Mucosa of descending colon (tissue), 3 donors: ENCODE measurements at regions not wholly inside any gene's neighbourhood (a gene's known extent, or its start where the extent isn't known, plus 50 kb on each side); places are given as distances from the start of the nearest gene placed in this dataset.

ENCODE experiments used
- ATAC-seq: fragments of 200-7000 bp; cut with Tn5 transposase; one replicate; pipeline ENCODE4 v1.9.1; 2020; ENCODE audit warnings: mild to moderate bottlenecking, moderate library complexity
- DNase-seq, 3 donors: peaks; one replicate each; pipeline ENCODE4 v3.0.0-alpha.2; 2020
- H3K36me3 ChIP-seq: fragments of 200-600 bp; one replicate; pipeline ENCODE4 v1.8.0; 2021; ENCODE audit warnings: low read depth, mild to moderate bottlenecking
- H3K4me1 ChIP-seq: fragments of 200-600 bp; one replicate; pipeline ENCODE4 v1.8.0; 2021; ENCODE audit warnings: low read depth, mild to moderate bottlenecking
- H3K4me3 ChIP-seq: fragments of 200-600 bp; one replicate; pipeline ENCODE4 v1.8.0; 2021; ENCODE audit warnings: mild to moderate bottlenecking
- H3K9me3 ChIP-seq: fragments of 200-600 bp; one replicate; pipeline ENCODE4 v1.8.0; 2021; ENCODE audit warnings: mild to moderate bottlenecking
- intact Hi-C, 2 donors: fragments of 100-400 bp; cut with DNase I in 1 of 2; cut with micrococcal nuclease in 1 of 2; formaldehyde crosslinking; loops; one replicate each; pipeline versions ENCODE4 v1.11.0 to v1.11.1; 2022; cut with DNase I, micrococcal nuclease
- TF ChIP-seq, protein P1 (sequence below): fragments of 200-600 bp; IDR thresholded peaks from one replicate; pipeline ENCODE4 v1.8.0; 2022; ENCODE audit warnings: antibody characterized with exemption, mild to moderate bottlenecking
- donor health status: DM: no; HTN: no; CAD: no; lungs with moderate emphysema.
- donor health status: DM: no; HTN: no; CAD: no.
- donor health status: DM: no; HTN: yes; CAD: no.

DNA sequence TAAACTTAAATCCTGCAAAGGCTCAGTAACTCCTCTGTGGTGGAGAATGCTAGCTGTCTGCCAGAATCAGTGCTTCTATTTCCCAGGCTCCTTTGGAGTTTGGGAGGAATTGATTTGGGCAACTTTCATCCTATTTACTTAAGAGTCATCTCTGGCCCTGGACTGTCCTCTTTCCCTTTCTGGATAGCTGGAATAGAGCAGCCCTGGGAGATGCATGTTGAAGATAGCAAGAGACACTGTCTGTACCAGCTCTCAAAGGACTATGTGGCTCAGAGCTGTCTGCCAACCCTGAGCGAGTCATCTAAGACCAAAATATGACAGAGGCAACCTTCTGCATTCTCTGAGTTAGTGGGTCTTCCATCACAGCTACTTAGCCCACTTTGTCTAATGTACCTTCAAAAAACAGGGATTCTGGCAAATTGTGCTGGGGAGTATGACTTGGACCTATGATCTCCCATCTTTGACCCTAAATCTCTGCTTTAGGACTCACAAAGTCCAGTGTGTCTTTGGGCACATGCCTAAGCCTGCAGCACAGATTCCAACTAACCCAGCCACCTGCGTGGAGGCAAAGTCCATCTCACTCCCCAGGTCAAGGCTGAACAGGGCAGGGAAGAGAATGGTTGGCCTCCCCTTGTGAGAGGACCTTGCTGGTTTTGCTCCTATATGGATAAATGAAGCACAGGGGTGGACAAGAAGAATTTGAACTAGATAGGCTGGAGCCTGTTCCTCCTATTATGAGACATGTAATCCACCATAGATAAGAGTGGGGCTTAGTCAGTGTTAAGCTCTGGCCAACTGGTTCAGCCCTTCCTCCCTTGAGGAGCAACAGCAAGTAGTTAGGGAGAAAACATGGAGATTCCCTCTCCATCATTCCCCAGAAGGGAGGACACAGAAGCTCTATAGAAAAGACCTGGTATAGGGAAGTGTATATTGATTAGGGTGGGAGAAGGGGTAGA lies 99.1 kb upstream of the PELI1 start:
- Histone ChIP-seq H3K9me3 (no peaks in the 10 kb centered on the region), H3K4me3 (no peak overlapping the region), H3K4me1 (no peaks in the 10 kb centered on the region), H3K36me3 (no peaks in the 10 kb centered on the region)
- ATAC-seq (peak; percentile 79), DNase-seq (peak in 1 of 3 donors; percentile 37)
- intact Hi-C loops: no loop called here
- TF ChIP-seq, protein P1, sequence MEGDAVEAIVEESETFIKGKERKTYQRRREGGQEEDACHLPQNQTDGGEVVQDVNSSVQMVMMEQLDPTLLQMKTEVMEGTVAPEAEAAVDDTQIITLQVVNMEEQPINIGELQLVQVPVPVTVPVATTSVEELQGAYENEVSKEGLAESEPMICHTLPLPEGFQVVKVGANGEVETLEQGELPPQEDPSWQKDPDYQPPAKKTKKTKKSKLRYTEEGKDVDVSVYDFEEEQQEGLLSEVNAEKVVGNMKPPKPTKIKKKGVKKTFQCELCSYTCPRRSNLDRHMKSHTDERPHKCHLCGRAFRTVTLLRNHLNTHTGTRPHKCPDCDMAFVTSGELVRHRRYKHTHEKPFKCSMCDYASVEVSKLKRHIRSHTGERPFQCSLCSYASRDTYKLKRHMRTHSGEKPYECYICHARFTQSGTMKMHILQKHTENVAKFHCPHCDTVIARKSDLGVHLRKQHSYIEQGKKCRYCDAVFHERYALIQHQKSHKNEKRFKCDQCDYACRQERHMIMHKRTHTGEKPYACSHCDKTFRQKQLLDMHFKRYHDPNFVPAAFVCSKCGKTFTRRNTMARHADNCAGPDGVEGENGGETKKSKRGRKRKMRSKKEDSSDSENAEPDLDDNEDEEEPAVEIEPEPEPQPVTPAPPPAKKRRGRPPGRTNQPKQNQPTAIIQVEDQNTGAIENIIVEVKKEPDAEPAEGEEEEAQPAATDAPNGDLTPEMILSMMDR: no peak

DNA sequence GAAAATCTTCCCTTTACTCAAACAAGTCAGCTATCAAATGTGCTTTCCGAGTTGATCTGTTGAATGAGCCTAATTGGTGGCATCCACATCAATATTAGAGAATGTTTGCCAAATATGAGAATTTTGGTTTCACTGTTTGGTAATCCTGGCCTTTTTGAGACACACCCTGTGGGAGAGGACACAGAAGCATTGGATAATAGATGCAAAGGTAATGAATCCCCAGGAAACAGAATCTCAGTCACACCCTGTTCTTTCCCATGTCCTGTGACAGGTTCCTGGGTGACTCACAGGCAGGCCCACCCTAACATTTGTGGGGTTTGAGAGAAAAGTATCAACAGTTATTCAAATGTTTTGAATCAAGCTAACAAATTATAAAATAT lies 99.8 kb upstream of the PELI1 start:
- Histone ChIP-seq H3K9me3 (no peaks in the 10 kb centered on the region), H3K4me1 (no peaks in the 10 kb centered on the region), H3K4me3 (no peak overlapping the region), H3K36me3 (no peaks in the 10 kb centered on the region)
- TF ChIP-seq, protein P1: no peak
- intact Hi-C loops: no loop called here
- ATAC-seq (peak; percentile 86), DNase-seq (no peak)

DNA sequence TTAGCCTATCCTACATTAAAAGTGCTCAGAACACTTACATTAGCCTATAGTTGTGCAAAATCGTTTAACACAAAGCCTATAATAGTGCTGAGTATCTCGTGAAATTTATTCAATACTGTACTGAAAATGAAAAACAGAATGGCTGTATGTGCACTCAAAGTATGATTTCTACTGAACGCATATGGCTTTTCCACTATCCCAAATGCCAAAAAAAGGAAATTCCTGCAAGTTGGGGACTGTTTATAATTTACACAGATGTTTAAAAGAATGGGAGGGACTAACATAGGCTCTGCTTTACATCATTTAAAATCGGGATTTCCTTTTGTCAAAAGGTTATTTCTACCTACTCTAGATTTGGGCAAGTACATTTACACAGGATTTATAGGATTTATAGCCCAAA lies 101.4 kb upstream of the PELI1 start:
- no peaks in the 10 kb centered on the region for H3K36me3 ChIP-seq
- TF ChIP-seq, protein P1: no peak
- intact Hi-C loops: no loop called here
- H3K4me3 ChIP-seq: no peak overlapping the region
- DNase-seq (no peak), ATAC-seq (no peak)
- no peaks in the 10 kb centered on the region for H3K4me1 ChIP-seq
- no peaks in the 10 kb centered on the region for H3K9me3 ChIP-seq

DNA sequence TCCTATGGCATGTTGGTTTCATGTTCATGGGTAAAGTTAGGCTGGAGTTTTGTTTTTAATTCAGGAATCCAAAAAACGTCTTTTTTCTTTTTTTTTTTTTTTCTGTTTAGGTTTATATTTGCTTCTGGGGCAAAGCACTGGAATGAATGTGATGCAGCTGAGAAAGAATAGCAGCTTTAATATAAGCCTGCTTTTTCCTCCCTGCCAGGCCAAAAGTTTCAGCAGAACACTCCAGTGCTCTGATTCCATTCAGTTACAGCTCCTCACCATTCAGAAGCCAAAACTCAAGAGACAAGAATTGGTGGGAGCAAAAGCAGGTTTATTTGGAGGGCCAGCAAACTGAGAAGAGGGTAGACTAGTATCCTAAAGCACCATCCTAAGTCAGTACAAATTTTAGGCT lies 102.7 kb upstream of the PELI1 start:
- ATAC-seq (no peak), DNase-seq (no peak)
- TF ChIP-seq, protein P1: no peak
- intact Hi-C loops: no loop called here
- Histone ChIP-seq H3K4me1 (no peaks in the 10 kb centered on the region), H3K9me3 (no peaks in the 10 kb centered on the region), H3K4me3 (no peak overlapping the region), H3K36me3 (no peaks in the 10 kb centered on the region)

DNA sequence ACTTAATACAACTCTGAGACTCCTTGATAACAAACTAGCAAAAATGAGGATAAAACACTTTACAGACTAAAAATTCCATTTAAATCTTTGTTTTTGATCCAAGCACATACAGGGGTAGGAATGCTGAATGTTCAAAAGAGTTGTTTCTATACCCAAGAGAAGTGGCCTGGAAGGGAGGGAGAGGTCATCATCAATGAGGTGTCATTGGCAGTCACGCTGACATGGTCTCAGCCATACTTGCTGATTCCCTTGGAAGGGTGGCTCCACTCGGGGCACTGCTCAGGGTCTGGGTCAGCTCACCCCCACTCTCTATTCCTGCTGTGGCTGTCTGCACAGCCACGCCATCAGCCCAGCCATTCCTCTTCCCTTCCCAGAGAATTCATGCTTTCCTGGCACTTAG lies 105.2 kb upstream of the PELI1 start:
- no peaks in the 10 kb centered on the region for H3K36me3 ChIP-seq
- DNase-seq: no peak
- TF ChIP-seq, protein P1: no peak
- intact Hi-C loops: no loop called here
- no peaks in the 10 kb centered on the region for H3K9me3 ChIP-seq
- no peak for ATAC-seq
- no peak overlapping the region for H3K4me3 ChIP-seq
- no peaks in the 10 kb centered on the region for H3K4me1 ChIP-seq
